HEK293 (cell line): ENCODE measurements at regions not wholly inside any gene's neighbourhood (a gene's known extent, or its start where the extent isn't known, plus 50 kb on each side); places are given as distances from the start of the nearest gene placed in this dataset.

Experiments used
- CTCF ChIA-PET: fragments of 350-600 bp; formaldehyde crosslinking; extraction: SDS; loops from one replicate; lab custom pipeline; 2021; ENCODE audit warnings: antibody characterized with exemption; lab: Yijun Ruan, JAX
- POLR2A ChIA-PET: fragments of 300-600 bp; formaldehyde crosslinking; extraction: SDS; loops from one replicate; lab custom pipeline; 2020; ENCODE audit warnings: antibody characterized with exemption, inconsistent platforms; lab: Yijun Ruan, JAX
- H3K27ac ChIP-seq: fragments of 200-500 bp; sonication (Bioruptor generic); 2 replicates; pipeline ENCODE4 v1.5.1; 2014; ENCODE audit warnings: low read depth, low read length, control low read depth, inconsistent platforms; ENCODE audit errors: extremely low read depth
- H3K36me3 ChIP-seq, 2 experiments: fragments of 200-500 bp in 1 of 2; sonication (Bioruptor generic) in 1 of 2; 1 replicate in 1 of 2; 2 replicates in 1 of 2; pipeline ENCODE4 v1.5.1; 2014 to 2017; ENCODE audit warnings: inconsistent platforms in 2 of 2, low read length in 2 of 2; ENCODE audit not compliant: control insufficient read depth in 2 of 2, insufficient read depth in 1 of 2
- H3K4me1 ChIP-seq: fragments of 200-500 bp; sonication (Bioruptor generic); 2 replicates; pipeline ENCODE4 v1.5.1; 2014; ENCODE audit warnings: mild to moderate bottlenecking, low read length, inconsistent platforms; ENCODE audit not compliant: control insufficient read depth, insufficient read depth
- H3K4me3 ChIP-seq: 2 replicates; pipeline ENCODE4 v1.5.1; 2011; ENCODE audit warnings: low read depth, mild to moderate bottlenecking, control low read depth, low read length, moderate library complexity
- H3K9me3 ChIP-seq: fragments of 200-500 bp; sonication (Bioruptor generic); 2 replicates; pipeline ENCODE4 v1.5.1; 2014; ENCODE audit warnings: low read depth, low read length, inconsistent platforms; ENCODE audit not compliant: control insufficient read depth, insufficient read depth
- KLF16 ChIP-seq: fragments of 450-650 bp; formaldehyde crosslinking; IDR thresholded peaks from 2 replicates; pipeline ENCODE4 v1.5.1; 2017; ENCODE audit warnings: missing biosample characterization, missing genetic modification characterization
- WT1 ChIP-seq: fragments of 450-650 bp; formaldehyde crosslinking; IDR thresholded peaks from 2 replicates; pipeline ENCODE4 v1.5.1; 2016; ENCODE audit warnings: missing biosample characterization, missing genetic modification characterization
- ZNF10 ChIP-seq: fragments of 450-650 bp; formaldehyde crosslinking; IDR thresholded peaks from 2 replicates; pipeline ENCODE4 v1.5.1; 2017; ENCODE audit warnings: missing biosample characterization, missing genetic modification characterization
- ZNF112 ChIP-seq: fragments of 450-650 bp; formaldehyde crosslinking; IDR thresholded peaks from 2 replicates; pipeline ENCODE4 v1.5.0; 2017; ENCODE audit warnings: missing biosample characterization, missing genetic modification characterization
- ZNF121 ChIP-seq: fragments of 450-650 bp; formaldehyde crosslinking; IDR thresholded peaks from 2 replicates; pipeline ENCODE4 v1.5.1; 2016; ENCODE audit warnings: missing biosample characterization, missing genetic modification characterization
- ZNF133 ChIP-seq: fragments of 450-650 bp; formaldehyde crosslinking; IDR thresholded peaks from 2 replicates; pipeline ENCODE4 v1.5.1; 2016; ENCODE audit warnings: missing biosample characterization, missing genetic modification characterization
- ZNF140 ChIP-seq: fragments of 450-650 bp; formaldehyde crosslinking; IDR thresholded peaks from 2 replicates; pipeline ENCODE4 v1.5.1; 2016; ENCODE audit warnings: missing biosample characterization, missing genetic modification characterization
- ZNF16 ChIP-seq: fragments of 450-650 bp; formaldehyde crosslinking; IDR thresholded peaks from 2 replicates; pipeline ENCODE4 v1.5.1; 2016; ENCODE audit warnings: low read depth, missing biosample characterization, missing genetic modification characterization
- ZNF214 ChIP-seq: fragments of 450-650 bp; formaldehyde crosslinking; IDR thresholded peaks from 2 replicates; pipeline ENCODE4 v1.5.1; 2017; ENCODE audit warnings: missing biosample characterization, mild to moderate bottlenecking, missing genetic modification characterization, borderline replicate concordance
- ZNF239 ChIP-seq: fragments of 450-650 bp; formaldehyde crosslinking; IDR thresholded peaks from 2 replicates; pipeline ENCODE4 v1.5.1; 2016; ENCODE audit warnings: missing biosample characterization, missing genetic modification characterization
- ZNF324 ChIP-seq: fragments of 450-650 bp; formaldehyde crosslinking; IDR thresholded peaks from 2 replicates; pipeline ENCODE4 v1.5.1; 2016; ENCODE audit warnings: missing biosample characterization, missing genetic modification characterization
- ZNF560 ChIP-seq: fragments of 450-650 bp; formaldehyde crosslinking; IDR thresholded peaks from 2 replicates; pipeline ENCODE4 v1.5.1; 2017; ENCODE audit warnings: missing biosample characterization, missing genetic modification characterization, borderline replicate concordance
- ZNF571 ChIP-seq: fragments of 450-650 bp; formaldehyde crosslinking; IDR thresholded peaks from 2 replicates; pipeline ENCODE4 v1.5.0; 2017; ENCODE audit warnings: missing biosample characterization, missing genetic modification characterization
- ZNF585B ChIP-seq: fragments of 450-650 bp; formaldehyde crosslinking; IDR thresholded peaks from 2 replicates; pipeline ENCODE4 v1.5.1; 2016; ENCODE audit warnings: missing biosample characterization, missing genetic modification characterization
- ZNF624 ChIP-seq: fragments of 450-650 bp; formaldehyde crosslinking; IDR thresholded peaks from 2 replicates; pipeline ENCODE4 v1.5.1; 2017; ENCODE audit warnings: missing biosample characterization, missing genetic modification characterization
- ZNF629 ChIP-seq: fragments of 450-650 bp; formaldehyde crosslinking; IDR thresholded peaks from 2 replicates; pipeline ENCODE4 v1.5.1; 2017; ENCODE audit warnings: missing biosample characterization, missing genetic modification characterization
- ZNF747 ChIP-seq: fragments of 450-650 bp; formaldehyde crosslinking; IDR thresholded peaks from 2 replicates; pipeline ENCODE4 v1.5.1; 2016; ENCODE audit warnings: missing biosample characterization, missing genetic modification characterization
- TF ChIP-seq, protein P1 (sequence below): sonication (generic); formaldehyde crosslinking; IDR thresholded peaks from 2 replicates; pipeline ENCODE4 v1.8.1; 2022; ENCODE audit warnings: mild to moderate bottlenecking, moderate library complexity, missing genetic modification reagents
- TF ChIP-seq, protein P2 (sequence below): fragments of 450-650 bp; formaldehyde crosslinking; IDR thresholded peaks from 2 replicates; pipeline ENCODE4 v1.5.1; 2016; ENCODE audit warnings: missing biosample characterization, missing genetic modification characterization
- TF ChIP-seq, protein P3 (sequence below): fragments of 450-650 bp; formaldehyde crosslinking; IDR thresholded peaks from 2 replicates; pipeline ENCODE4 v1.5.1; 2016; ENCODE audit warnings: missing biosample characterization, missing genetic modification characterization, borderline replicate concordance

DNA sequence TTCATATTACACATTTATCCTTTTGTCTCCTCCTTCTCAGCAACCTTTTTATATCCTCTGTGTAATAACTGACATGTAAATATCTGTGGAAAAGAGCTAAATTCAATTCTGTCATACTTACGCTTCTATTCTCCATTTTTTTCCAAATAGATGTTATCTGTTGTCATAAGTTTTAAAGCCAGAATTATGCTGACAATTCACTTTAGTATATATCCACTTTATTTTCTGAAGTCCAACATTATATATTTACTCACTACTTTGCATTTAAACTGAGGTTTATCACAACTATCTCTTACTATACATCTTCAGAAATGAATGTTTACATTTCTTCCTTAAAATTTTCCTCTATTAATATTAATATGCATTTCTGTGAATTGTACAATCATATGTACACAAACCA, 247.9 kb upstream of the PCDH10 start:
- H3K9me3 ChIP-seq, result no peaks in the 10 kb centered on the region
- no peak overlapping the region for H3K27ac ChIP-seq
- no peak overlapping the region for H3K4me3 ChIP-seq
- TF ChIP-seq ZNF121 (no peak), ZNF214 (tag by site-specific recombination) (no peak), ZNF571 (tag by site-specific recombination) (no peak), ZNF10 (tag by site-specific recombination) (no peak), ZNF239 (tag by site-specific recombination) (no peak), ZNF133 (tag by site-specific recombination) (no peak), ZNF324 (tag by site-specific recombination) (no peak), KLF16 (no peak), ZNF140 (tag by site-specific recombination) (no peak), ZNF16 (no peak), ZNF585B (no peak), ZNF560 (tag by site-specific recombination) (no peak), WT1 (tag by site-specific recombination) (no peak), ZNF112 (tag by site-specific recombination) (no peak), ZNF629 (tag by site-specific recombination) (no peak), ZNF624 (tag by site-specific recombination) (no peak), ZNF747 (tag by site-specific recombination) (no peak)
- TF ChIP-seq, protein P1, sequence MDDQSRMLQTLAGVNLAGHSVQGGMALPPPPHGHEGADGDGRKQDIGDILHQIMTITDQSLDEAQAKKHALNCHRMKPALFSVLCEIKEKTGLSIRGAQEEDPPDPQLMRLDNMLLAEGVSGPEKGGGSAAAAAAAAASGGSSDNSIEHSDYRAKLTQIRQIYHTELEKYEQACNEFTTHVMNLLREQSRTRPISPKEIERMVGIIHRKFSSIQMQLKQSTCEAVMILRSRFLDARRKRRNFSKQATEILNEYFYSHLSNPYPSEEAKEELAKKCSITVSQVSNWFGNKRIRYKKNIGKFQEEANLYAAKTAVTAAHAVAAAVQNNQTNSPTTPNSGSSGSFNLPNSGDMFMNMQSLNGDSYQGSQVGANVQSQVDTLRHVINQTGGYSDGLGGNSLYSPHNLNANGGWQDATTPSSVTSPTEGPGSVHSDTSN (CRISPR knock-in tag), result no peak
- TF ChIP-seq, protein P2, sequence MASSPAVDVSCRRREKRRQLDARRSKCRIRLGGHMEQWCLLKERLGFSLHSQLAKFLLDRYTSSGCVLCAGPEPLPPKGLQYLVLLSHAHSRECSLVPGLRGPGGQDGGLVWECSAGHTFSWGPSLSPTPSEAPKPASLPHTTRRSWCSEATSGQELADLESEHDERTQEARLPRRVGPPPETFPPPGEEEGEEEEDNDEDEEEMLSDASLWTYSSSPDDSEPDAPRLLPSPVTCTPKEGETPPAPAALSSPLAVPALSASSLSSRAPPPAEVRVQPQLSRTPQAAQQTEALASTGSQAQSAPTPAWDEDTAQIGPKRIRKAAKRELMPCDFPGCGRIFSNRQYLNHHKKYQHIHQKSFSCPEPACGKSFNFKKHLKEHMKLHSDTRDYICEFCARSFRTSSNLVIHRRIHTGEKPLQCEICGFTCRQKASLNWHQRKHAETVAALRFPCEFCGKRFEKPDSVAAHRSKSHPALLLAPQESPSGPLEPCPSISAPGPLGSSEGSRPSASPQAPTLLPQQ (tag by site-specific recombination), result no peak
- TF ChIP-seq, protein P3, sequence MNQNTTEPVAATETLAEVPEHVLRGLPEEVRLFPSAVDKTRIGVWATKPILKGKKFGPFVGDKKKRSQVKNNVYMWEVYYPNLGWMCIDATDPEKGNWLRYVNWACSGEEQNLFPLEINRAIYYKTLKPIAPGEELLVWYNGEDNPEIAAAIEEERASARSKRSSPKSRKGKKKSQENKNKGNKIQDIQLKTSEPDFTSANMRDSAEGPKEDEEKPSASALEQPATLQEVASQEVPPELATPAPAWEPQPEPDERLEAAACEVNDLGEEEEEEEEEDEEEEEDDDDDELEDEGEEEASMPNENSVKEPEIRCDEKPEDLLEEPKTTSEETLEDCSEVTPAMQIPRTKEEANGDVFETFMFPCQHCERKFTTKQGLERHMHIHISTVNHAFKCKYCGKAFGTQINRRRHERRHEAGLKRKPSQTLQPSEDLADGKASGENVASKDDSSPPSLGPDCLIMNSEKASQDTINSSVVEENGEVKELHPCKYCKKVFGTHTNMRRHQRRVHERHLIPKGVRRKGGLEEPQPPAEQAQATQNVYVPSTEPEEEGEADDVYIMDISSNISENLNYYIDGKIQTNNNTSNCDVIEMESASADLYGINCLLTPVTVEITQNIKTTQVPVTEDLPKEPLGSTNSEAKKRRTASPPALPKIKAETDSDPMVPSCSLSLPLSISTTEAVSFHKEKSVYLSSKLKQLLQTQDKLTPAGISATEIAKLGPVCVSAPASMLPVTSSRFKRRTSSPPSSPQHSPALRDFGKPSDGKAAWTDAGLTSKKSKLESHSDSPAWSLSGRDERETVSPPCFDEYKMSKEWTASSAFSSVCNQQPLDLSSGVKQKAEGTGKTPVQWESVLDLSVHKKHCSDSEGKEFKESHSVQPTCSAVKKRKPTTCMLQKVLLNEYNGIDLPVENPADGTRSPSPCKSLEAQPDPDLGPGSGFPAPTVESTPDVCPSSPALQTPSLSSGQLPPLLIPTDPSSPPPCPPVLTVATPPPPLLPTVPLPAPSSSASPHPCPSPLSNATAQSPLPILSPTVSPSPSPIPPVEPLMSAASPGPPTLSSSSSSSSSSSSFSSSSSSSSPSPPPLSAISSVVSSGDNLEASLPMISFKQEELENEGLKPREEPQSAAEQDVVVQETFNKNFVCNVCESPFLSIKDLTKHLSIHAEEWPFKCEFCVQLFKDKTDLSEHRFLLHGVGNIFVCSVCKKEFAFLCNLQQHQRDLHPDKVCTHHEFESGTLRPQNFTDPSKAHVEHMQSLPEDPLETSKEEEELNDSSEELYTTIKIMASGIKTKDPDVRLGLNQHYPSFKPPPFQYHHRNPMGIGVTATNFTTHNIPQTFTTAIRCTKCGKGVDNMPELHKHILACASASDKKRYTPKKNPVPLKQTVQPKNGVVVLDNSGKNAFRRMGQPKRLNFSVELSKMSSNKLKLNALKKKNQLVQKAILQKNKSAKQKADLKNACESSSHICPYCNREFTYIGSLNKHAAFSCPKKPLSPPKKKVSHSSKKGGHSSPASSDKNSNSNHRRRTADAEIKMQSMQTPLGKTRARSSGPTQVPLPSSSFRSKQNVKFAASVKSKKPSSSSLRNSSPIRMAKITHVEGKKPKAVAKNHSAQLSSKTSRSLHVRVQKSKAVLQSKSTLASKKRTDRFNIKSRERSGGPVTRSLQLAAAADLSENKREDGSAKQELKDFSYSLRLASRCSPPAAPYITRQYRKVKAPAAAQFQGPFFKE (tag by site-specific recombination), result no peak
- TF ChIP-seq, all 188 proteins: peak for 0
- Histone ChIP-seq H3K4me1 (no peaks in the 10 kb centered on the region), H3K36me3 (no peaks in the 10 kb centered on the region)
- CTCF ChIA-PET, result no interaction called here
- POLR2A ChIA-PET, result no interaction called here
